Endodermal cell (in vitro differentiated cells): ENCODE measurements at regions not wholly inside any gene's neighbourhood (a gene's known extent, or its start where the extent isn't known, plus 50 kb on each side); places are given as distances from the start of the nearest gene placed in this dataset.

ENCODE experiments used
- DNase-seq: peaks from one replicate; pipeline ENCODE4 v3.0.0-alpha.2; 2017
- H3K27ac ChIP-seq: 2 replicates; pipeline ENCODE4 v1.5.1; 2013; ENCODE audit warnings: mild to moderate bottlenecking, low read depth, low read length, moderate library complexity
- H3K27me3 ChIP-seq: 2 replicates; pipeline ENCODE4 v1.6.1; 2013; ENCODE audit warnings: mild to moderate bottlenecking, low read length, moderate library complexity; ENCODE audit not compliant: insufficient read depth, control insufficient read depth, poor library complexity, severe bottlenecking
- H3K36me3 ChIP-seq: 2 replicates; pipeline ENCODE4 v1.7.0; 2013; ENCODE audit warnings: mild to moderate bottlenecking, low read length, moderate library complexity; ENCODE audit not compliant: control insufficient read depth, insufficient read depth
- H3K4me1 ChIP-seq: one replicate; pipeline ENCODE4 v1.7.0; 2013; ENCODE audit warnings: low read length; ENCODE audit not compliant: control insufficient read depth, insufficient read depth
- H3K4me3 ChIP-seq: 2 replicates; pipeline ENCODE4 v1.5.1; 2013; ENCODE audit warnings: mild to moderate bottlenecking, low read length, moderate library complexity
- H3K9ac ChIP-seq: 2 replicates; pipeline ENCODE4 v1.6.1; 2013; ENCODE audit warnings: mild to moderate bottlenecking, low read length, moderate library complexity; ENCODE audit not compliant: poor library complexity, severe bottlenecking; ENCODE audit errors: extremely low read depth
- H3K9me3 ChIP-seq: 2 replicates; pipeline ENCODE4 v1.6.1; 2013; ENCODE audit warnings: mild to moderate bottlenecking, low read length, moderate library complexity; ENCODE audit not compliant: control insufficient read depth
- H3K27ac Mint-ChIP-seq: 2 replicates; pipeline ENCODE4 v1.8.0; 2020; ENCODE audit warnings: mixed read lengths
- H3K27me3 Mint-ChIP-seq: 2 replicates; pipeline ENCODE4 v1.8.0; 2021; ENCODE audit warnings: mild to moderate bottlenecking, mixed read lengths; ENCODE audit not compliant: insufficient read depth
- H3K36me3 Mint-ChIP-seq: 2 replicates; pipeline ENCODE4 v1.8.0; 2020; ENCODE audit warnings: low read depth, mixed read lengths
- H3K4me1 Mint-ChIP-seq: 2 replicates; pipeline ENCODE4 v1.8.0; 2020; ENCODE audit warnings: mixed read lengths
- H3K4me3 Mint-ChIP-seq: 2 replicates; pipeline ENCODE4 v1.8.0; 2020; ENCODE audit warnings: mild to moderate bottlenecking, moderate library complexity, mixed read lengths
- H3K9me3 Mint-ChIP-seq: 2 replicates; pipeline ENCODE4 v1.8.0; 2020; ENCODE audit warnings: mild to moderate bottlenecking, mixed read lengths
- CTCF ChIP-seq: fragments of 200-600 bp; sonication (generic); conservative IDR thresholded peaks from 2 replicates; pipeline ENCODE4 v1.5.0; 2021; ENCODE audit warnings: antibody characterized with exemption, mild to moderate bottlenecking
- WGBS, 2 experiments: methylation state at CpG; one replicate each; pipeline versions ENCODE4 v1.1.5 to v1.1.7; 2013; ENCODE audit warnings: missing lambda C conversion rate in 2 of 2, mixed read lengths in 1 of 2; ENCODE audit not compliant: insufficient coverage in 1 of 2, insufficient read length in 1 of 2; 5-methylcytosine and 5-hydroxymethylcytosine counted together

GRCh38 chr2:160956243-160956802 is 203.9 kb upstream of the TANK start:
- Mint-ChIP-seq H3K9me3 (peaks cover 3% of the 10 kb centered on the region), H3K4me3 (no peak overlapping the region), H3K4me1 (no peaks in the 10 kb centered on the region), H3K27me3 (no peaks in the 10 kb centered on the region), H3K36me3 (no peaks in the 10 kb centered on the region), H3K27ac (no peak overlapping the region)
- no peak overlapping the region for H3K4me3 ChIP-seq
- WGBS, 2 experiments: 85 to 89% methylated on average over 4 to 6 of the region's 6 CpGs
- H3K36me3 ChIP-seq: no peaks in the 10 kb centered on the region
- no peaks in the 10 kb centered on the region for H3K4me1 ChIP-seq
- no peak for TF ChIP-seq CTCF
- no peaks in the 10 kb centered on the region for H3K27me3 ChIP-seq
- H3K9me3 ChIP-seq: no peaks in the 10 kb centered on the region
- DNase-seq: no peak
- H3K9ac ChIP-seq: no peak overlapping the region
- H3K27ac ChIP-seq: no peak overlapping the region

GRCh38 chr2:160963957-160964356 is 196.3 kb upstream of the TANK start:
- H3K27me3 Mint-ChIP-seq: no peaks in the 10 kb centered on the region

DNA sequence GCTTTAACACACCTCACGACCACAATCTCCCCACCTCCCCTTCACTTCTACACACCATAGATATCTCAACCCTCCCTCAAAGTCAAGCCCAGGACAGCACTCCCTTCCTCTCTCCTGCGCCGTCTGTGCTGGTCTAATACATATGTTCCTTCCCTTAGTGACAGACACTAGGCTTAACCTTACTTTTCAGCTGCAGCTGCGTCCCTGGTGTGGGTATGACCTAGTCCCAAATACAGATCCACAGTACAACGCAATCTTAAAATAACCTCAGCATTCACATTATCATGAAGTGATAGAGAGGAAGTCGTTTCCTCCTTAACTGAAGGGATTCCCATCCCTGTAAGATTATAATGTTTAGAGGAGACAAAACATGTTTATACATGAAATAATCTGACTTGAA is 192.7 kb upstream of the TANK start:
- no peaks in the 10 kb centered on the region for H3K9me3 Mint-ChIP-seq
- H3K27ac Mint-ChIP-seq: no peak overlapping the region
- H3K27ac ChIP-seq: no peak overlapping the region
- H3K4me1 ChIP-seq: peaks cover 2% of the 10 kb centered on the region
- H3K36me3 Mint-ChIP-seq: no peaks in the 10 kb centered on the region
- H3K9ac ChIP-seq: no peak overlapping the region
- no peaks in the 10 kb centered on the region for H3K27me3 Mint-ChIP-seq
- no peaks in the 10 kb centered on the region for H3K9me3 ChIP-seq
- TF ChIP-seq CTCF: no peak
- DNase-seq: no peak
- H3K4me3 ChIP-seq: no peak overlapping the region
- peaks cover 3% of the 10 kb centered on the region for H3K4me1 Mint-ChIP-seq
- WGBS, 2 experiments: 75 to 95% methylated on average over 3 to 6 of the region's 6 CpGs
- no peaks in the 10 kb centered on the region for H3K27me3 ChIP-seq
- no peak overlapping the region for H3K4me3 Mint-ChIP-seq
- H3K36me3 ChIP-seq: no peaks in the 10 kb centered on the region

More at GRCh38 chr2:160963957-160964356, 196.3 kb upstream of the TANK start:
- WGBS, 2 experiments: 83 to 87% methylated on average over 2 to 3 of the region's 3 CpGs
- Mint-ChIP-seq H3K4me3 (no peak overlapping the region), H3K4me1 (no peaks in the 10 kb centered on the region), H3K36me3 (no peaks in the 10 kb centered on the region), H3K27ac (no peak overlapping the region), H3K9me3 (no peaks in the 10 kb centered on the region)
- no peaks in the 10 kb centered on the region for H3K27me3 ChIP-seq
- DNase-seq: no peak
- no peak overlapping the region for H3K9ac ChIP-seq
- H3K36me3 ChIP-seq: no peaks in the 10 kb centered on the region
- no peak overlapping the region for H3K4me3 ChIP-seq
- H3K9me3 ChIP-seq: no peaks in the 10 kb centered on the region
- H3K27ac ChIP-seq: no peak overlapping the region
- no peaks in the 10 kb centered on the region for H3K4me1 ChIP-seq
- no peak for TF ChIP-seq CTCF
